Stimulated activated CD4-positive, alpha-beta T cell treated with anti-CD3 and anti-CD28 coated beads, Interleukin-4, amount 100 ng/mL, for 48 hours (primary cell): ENCODE measurements at regions not wholly inside any gene's neighbourhood (a gene's known extent, or its start where the extent isn't known, plus 50 kb on each side); places are given as distances from the start of the nearest gene placed in this dataset.

Source experiments
- DNase-seq, 2 donors: peaks; one replicate each; pipeline ENCODE4 v3.0.0-alpha.2; 2020; ENCODE audit warnings: low read depth in 2 of 2

DNA sequence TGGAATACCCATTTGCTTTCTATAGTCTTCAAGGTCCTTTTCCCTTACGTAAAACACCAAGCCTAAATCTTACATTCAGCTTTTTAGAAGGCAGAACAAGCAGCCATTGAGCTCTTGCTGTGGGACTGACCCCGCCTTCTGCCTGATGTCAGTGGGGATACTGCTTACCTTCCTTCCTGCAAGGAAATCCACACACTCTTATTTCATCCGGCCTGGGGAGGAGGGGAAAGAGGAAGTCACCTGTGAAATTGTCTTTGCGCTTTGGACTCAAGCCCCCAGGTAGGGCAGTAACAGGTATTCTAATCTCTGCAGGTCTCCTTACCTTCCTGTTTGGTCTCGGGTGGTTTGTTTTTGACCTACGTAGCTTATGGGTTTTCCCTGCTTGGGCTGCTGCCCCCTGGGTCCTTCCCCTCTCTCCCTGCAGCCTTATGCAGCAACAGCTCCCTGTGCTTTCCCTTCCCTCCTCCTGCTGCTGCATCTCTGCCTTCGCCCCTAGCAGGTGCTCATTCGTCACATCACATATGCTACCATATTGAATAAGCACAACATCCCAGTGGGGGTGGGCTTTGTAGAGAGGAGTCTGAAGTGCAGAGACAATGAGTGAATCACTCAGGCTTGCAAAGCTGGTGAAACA, 402.5 kb upstream of the TRIB2 start:
- DNase-seq = no peak

DNA sequence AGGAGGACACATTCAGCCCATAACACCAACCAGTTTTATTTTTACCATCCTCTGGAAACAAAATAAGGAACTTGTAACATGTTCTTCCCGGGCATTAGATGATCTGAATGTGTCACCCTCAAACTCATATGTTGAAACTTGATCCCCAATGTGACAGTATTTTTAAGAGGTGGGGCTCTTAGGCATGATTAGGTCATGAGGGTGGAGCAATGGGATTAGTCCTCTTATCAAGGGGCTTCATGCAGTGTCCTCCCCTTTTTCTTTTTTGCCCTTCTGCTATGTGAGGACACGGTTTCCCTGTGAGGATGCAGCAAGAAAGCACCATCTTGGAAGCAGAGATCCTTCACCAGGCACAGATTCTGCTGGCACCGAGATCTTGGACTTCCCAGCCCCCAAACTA, 401.5 kb upstream of the TRIB2 start:
- no peak for DNase-seq

DNA sequence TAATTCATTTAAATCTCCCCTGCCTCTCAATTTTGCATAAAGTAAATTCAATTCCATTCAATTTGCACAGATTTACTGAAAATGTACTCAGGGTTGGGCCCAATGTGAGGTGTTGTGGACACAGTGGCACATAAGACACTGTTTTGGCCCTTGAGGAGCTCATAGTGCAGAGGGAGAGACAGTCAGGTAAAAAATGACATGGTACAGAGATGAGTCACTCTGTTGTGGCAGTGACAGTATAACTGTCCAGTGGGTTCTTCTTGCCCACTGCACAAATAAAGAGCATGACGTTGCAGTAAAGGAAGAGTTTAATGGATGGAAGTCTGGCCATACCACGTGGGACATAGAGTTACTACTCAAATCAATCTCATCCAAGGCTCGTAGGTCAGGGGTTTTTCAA, 400.3 kb upstream of the TRIB2 start:
- DNase-seq = no peak

DNA sequence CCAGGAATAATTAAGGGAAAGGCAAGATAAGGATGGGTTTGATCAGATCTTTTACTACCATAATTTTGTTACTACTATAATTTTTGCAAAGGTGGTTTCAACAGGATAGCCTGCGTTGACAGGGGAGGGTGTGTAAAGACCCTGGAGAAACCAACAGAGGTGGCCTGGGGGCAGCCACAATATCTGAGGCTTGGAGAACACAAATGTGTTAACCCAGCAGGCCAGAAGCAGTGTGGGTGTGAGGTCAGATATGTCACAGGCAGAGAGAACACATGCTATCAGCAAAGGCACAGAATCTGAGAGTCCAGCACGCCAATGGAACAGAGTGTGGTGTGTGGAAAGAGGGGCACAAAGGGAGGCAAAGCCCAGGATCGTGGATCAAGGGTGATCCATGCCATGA, 399.4 kb upstream of the TRIB2 start:
- no peak for DNase-seq

DNA sequence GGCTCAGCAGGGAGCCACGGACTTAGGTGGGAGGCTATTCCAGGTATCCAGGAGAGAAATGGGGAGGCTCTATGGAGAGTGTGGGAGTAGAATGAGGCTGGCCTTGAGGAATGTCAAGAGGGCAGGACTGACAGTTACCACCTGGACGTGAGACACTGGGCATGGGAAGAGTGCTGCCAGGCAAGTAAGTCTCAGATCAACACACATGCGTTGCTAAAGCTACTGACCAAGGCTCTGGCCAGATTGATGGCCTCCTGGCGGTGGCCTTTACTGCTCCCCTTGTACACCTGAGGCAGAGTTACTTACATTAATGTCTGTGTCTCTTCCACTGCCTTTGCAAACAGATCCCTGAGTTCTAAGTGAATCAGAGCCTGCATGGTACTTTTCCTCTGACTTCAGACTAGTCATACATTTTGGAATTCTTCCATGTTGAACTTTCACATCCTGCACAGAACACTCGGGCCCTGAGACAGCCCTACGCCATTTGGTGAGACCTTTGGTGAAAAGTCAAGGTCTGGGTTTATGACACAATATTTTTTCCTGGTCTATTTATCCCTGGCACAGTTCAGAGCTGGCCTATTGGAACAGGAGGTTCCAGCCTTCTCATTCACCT, 398.8 kb upstream of the TRIB2 start:
- DNase-seq = no peak

DNA sequence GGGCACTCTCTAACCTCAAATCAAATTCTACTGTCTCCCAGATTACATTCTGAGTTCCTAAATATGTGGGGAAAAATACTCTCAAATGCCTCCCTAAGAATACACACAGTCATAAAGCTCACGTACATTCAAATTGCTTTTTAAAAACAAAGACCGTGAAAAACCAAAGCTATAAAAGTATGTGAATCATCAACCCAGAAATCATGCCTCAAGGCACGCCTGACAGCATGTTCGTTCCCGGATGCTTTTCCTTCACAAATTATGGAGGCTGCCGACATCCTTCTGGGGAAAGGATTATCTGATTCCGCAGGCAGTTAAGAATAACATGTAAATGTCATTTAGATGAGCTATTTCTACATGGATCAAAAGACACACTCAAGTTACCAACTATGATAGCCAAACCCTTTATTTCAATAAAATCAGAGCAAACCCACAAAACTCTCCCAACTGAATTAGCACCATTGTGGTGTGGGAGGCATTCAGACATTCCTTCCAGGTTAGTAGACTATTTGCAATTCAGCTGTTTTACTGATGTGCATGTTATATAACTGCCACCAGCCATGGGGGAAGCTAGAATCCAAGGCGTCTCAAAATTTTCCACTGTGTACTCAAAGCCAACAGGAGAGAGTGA, 398.2 kb upstream of the TRIB2 start:
- no peak for DNase-seq

DNA sequence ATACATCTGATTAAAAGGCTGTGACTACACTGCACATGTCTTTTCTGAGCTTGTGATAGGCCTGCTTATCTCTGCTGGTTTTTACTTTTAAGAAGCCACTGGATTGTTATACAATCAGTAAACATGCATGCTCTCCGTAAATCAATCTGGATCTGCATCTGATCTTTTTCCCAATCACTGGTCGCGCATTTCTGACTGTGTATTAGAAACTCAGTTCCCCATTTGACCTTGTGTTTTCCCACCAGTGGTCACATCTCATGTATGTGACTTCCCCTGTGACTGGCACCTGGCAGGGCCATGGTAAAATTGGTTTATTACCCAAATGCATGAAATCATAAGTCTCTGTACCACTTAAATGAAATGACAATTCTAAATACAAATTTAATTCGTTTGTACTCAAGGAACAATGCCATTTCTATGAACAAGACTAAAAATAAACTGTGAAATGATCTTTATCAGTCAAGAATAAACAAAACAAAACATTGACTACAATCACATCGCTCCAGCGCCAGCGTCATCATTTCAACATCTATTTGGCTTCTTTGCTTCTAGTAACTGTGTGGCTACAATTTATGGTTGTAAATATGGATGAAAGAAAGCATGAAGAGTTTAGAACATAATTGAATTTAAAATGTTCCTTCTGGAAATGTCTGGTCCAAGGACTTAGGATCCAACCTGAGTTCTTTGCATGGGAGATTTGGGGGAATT, 396.6 kb upstream of the TRIB2 start:
- no peak for DNase-seq

DNA sequence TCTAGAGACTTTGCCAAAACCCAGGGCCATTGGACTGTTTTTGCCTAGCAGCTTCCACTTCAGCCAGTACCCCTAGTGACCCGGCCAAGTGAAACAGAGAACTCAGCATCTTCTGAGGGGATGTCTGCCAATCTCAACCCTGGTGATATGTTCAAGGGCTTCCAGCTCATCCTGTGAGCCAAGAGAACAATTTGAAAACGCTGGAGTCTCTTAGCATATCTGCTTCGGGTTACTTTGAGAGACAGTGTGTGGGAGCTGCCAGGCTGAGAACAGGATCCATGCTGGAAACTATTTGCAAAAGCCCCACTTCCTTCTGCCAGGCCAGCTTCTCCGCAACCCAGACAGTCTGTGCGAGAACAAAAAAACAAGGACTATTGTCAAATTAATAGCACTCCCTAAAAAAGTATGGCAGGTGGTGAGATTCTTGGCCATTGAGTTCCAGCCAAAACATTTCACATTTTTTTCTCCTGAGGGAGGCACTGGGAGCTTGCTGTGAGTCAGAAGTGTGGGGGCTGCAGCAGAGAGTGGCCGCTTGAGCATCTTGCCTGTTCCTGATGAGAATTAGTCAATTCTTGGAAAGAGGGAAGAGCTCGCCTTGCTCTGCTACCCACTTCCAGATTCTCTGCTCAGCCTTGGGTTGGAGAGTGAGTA, 395.6 kb upstream of the TRIB2 start:
- no peak for DNase-seq

DNA sequence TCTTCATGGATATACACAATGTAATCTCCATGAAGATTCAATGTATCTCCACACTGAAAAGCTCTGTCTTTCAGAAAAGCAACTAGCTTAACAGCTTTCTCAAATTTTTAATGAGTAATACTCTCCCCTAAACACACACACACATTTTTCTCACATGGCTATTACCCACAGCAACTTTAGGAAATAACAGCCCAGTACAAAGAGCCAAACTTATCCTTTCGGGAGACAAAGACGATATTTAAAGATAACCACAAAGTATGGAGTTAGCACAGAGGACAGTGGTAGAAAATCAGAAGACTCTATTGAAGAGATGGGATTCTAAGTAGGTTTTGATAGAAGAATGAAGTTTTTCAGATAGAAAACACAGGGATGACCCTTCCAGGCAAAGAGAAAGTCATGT, 394.9 kb upstream of the TRIB2 start:
- DNase-seq = no peak

DNA sequence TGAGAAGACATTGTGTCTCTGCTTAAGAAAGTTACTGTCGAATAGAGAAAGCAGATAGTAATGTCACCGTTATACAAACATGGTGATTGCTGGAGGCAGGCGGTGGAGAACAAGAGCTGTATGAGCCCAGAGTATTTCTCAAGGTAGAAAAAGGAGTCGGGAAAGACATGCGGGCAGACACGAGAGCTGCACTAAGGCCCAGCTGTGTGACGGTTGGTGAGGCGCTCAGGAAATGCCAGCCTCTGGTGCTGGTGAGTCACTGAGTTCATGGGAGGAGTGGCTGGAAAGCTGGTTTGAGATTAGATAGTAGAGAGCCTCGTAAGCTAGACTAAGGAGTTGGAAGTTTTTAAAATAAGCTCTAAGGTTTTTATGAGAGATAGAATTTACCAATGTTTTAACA, 390.9 kb upstream of the TRIB2 start:
- no peak for DNase-seq

DNA sequence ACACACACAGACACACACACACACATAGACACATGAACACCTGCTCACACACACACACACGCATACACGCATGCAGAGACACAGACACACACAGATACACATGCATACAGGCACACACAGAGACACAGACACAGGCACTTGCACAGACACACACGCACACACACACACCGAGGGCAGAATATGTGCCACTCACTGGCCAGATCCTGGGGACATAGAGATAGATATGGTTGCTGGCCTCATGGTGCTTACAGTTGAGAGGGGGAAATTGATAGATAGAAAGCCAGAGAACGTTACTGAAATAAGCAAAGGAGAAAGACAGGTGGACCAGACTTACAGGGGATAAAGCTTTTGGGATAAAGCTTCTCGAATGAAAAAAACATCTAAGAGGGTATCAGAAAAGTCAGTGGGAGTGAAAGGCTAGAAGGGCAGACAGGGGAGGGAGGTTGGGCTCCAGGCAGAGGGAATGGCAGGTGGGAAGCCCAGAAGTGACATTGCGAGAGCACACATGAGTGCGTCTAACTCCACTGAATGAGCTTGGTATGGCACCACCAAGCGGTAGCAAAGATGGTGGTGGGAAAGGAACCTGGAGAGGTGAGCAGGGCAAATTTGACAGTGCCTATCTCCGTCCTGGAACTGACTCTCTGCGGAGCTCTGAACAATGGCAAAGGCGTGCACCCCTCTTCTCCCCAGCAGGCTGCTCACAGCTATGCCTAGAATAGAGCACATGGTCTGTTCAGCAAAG, 390.1 kb upstream of the TRIB2 start:
- DNase-seq = no peak

DNA sequence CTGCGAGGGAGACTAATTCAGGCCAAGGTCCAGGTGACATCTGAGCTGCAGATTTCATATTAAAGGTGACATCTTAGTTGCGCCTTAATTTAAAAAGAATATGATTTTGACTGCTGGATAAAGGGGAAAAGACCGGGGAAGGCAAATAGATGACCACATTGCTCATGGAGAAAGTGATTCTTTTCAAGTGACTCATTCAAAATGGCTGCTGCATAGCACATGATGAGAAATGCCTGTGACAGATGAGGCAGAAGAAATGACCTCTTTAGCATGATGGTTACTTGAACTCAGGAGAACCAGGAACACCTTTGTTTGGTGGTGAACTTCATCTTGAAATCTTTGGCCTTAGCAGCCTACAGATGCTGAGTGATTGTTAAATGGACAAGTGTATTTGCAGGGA, 385.8 kb upstream of the TRIB2 start:
- DNase-seq = no peak

DNA sequence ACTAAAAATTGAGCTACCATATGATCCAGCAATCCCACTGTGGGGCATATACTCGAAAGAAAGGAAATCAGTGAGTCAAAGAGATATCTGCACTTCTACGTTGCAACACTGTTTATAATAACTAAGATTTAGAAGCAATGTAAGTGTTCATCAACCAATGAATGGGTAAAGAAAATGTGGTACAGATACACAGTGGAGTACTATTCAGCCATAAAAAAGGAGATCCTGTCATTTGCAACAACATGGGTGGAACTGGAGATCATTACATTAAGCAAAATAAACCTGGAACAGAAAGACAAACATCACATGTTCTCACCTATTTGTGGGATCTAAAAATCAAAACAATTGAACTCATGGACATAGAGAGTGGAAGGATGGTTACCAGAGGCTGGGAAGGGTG, 385.0 kb upstream of the TRIB2 start:
- DNase-seq = no peak

DNA sequence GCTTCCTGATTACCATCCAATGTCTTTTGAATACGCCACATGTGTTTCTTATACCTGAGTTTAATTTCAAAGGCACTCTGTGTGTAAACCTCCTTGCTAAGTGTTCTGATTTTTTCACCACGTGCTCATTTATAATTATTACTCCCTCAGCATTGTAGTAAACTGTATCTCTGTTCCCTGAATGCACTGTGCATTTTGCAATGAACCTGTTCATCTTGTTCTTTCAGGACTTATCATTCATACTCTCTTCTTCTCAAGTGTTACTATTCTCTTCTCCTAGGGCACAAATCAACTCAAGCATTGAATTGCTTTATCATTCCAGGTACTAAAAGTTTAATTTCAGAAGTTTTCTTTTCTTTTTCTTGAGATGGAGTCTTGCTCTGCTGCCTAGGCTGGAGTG, 383.4 kb upstream of the TRIB2 start:
- DNase-seq = no peak

DNA sequence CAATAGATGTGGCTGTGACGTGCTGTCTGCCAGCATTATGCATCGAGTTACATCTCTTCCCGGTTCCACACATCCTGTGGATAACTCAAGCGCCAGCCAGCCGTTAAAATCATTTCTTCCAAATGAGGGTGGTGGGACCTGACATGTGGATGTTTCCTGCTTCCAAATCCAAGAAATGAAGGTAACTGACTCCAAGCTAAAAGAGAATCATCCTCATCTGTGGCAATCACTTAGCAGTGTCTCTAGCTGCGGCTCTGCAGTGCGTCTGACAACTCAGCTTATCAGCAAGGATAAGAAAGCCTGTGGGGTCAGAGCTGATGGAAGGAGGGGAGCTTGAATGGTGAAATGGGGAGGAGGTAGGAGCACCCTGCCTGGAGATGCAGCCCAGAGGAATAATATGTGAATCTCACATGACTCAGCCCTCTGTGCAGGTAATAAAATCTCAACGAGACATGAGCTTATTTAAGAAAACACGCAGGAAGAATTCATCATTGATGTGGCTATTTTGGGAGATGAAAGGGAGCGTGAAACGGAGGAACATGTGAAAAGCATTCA, 382.2 kb upstream of the TRIB2 start:
- DNase-seq = no peak

DNA sequence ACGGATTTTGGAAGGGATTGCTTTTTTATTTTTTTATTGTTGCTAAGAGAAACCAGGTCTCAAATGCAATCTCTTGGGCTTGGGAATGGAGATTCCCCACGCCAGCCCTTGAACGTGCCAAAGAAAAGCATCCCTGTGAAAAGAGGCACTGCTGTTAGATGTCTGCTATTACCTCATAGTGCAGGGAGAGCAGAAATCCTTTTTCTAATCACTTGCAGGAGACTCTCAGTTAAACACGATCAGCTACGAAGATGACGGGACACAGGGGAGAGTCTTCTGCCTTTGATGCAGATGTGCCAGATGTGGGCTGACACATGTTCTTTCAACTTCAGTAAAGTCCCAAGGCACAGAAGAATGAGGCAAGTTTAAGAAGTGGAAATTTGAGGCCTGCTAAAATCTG, 381.6 kb upstream of the TRIB2 start:
- no peak for DNase-seq

DNA sequence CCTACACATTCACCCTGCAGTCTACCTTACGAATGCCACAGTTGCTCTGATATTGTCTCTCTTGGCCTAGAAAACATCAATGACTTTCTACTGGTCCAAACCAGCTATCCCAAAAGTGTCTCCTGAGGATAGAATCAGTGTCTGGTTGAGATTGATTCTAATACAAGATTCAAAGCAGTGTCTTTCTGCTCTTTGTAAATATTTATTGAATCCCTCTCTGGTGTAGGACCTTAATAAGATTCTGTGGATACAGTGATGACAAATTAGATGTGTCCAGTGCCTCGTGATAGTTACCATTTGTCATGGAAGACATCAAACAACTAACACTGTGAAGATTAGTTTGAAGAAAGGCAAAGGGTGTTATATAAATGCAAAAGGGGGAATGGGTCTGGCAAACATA, 380.7 kb upstream of the TRIB2 start:
- no peak for DNase-seq

DNA sequence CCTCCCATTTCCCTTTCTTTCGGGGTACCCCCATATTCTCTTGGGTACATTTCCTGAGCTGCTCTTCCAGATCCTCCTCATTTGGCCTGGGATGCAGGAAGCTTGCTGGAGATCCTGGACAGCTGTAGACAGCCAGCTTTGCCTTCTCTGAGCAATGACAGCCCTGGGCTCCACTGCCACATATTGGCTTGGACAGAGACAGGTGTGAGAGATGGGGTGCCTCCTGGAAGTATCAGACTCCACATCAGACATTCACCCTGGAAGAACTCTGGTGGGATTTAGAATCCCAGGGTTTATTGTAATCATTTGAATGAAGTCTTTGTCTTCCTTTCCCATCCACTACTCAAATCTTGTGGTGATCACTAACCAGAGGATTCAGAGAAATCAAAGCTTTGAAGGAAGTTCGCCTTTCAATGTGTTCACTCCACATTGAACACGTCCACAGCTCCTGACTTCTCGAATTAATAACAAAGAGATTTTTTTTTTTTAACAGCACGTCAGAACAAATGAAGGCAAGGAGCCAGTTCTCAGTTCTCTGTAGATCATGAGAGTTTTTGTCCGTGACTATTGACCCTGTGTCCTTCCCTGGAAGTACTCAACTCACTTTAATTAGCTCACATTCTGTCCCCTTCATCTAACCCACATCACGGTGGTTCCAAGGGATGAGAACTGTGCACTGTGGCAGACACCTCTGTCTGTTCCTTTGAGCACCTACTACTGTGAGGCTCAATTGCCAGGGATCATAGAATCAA, 377.6 kb upstream of the TRIB2 start:
- no peak for DNase-seq

DNA sequence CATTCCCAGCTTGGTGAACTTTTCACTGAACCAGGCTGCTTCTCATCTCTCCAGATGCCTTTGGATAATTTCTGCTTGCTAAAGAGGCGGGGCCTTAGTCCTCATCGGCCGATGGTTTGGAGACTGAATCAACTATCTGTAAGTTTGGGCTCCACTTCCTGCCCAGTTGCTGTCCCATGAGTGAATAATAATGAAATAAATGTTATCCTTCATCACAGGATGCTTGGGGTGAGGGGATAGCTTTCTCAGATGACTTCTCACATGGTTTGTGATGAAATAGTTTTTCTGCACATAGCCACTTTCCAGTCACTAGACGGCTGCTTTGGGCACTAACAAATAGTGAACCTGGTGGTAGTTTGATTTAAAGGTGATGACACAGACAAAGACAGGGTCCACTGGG, 376.6 kb upstream of the TRIB2 start:
- DNase-seq = no peak

DNA sequence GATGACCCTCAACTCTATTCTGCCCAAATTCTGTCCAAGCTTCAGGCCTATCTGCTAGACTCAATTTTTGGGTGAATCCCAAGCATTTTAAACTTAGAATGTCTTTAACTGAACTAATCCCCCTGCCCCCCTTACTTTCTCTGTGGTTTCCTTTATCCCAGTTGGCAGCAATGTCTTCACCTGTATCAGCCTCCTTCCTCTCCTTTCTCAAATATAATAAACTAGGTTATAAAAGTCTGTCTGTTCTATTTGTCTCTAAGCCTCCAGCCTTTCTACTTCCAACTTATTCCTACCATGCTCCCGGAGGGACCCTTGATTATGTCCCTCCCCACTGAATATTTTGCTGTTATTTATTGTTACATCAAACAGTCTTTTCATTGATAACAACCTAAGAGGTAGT, 375.5 kb upstream of the TRIB2 start:
- no peak for DNase-seq

DNA sequence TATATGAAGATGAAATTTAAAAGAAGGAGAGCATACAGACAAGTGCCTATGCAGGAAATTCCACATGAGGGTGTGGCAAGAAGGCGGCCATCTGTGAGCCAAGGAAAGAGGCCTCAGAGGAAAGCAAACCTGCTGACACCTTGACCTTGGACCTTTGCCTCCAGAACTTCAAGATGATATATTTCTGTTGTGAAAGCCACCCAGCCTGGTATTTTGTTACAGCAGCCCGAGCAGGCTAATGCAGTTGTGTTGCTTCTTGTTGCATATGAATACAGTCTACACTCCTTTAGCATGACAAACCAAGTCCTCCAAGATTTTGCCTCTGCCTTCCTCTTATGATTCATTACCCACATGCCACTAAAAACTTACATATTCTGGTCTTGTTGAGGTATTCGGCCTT, 374.8 kb upstream of the TRIB2 start:
- no peak for DNase-seq
